ENCODE measurements at regions not wholly inside any gene's neighbourhood (a gene's known extent, or its start where the extent isn't known, plus 50 kb on each side); places are given as distances from the start of the nearest gene placed in this dataset.

DNA sequence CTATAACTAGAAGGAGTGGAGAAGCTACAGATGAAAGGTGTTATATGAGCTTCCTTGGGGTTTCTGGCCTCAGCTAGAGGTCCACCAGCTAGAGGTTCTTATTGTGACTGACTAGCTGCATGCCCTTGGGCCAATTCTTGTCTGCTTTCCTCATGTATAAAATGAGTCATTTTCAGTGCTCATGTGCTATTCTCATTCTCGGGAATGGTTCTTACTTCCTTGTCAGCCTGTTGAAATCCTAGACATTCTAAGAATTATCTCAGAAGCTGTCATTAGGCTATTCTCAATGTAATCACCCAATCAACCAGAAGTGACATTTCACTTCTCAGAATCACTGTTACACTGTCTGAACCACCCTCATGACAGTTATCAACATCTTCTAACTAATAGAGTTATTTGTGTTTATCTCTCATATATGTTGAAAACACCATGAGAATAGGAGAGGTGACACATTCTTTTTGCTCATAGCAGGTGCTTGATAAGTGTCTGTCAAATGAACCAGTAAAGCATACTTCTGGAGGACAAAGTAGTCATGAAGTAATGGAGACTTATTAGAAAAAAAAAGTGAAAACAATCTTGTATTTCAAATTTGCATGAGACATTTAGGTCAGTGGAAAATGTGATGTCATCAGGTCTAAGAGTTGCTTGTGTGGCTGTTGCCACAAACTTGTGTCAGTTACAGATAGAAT is 122.8 kb upstream of the IVNS1ABP start:
- Mint-ChIP-seq H3K27ac (ENCODE audit: unreplicated experiment) (no peak overlapping the region), H3K36me3 (ENCODE audit: low read depth) (no peaks in the 10 kb centered on the region), H3K4me3 (no peak overlapping the region), H3K9me3 (no peaks in the 10 kb centered on the region), H3K4me1 (no peaks in the 10 kb centered on the region), H3K27me3 (ENCODE audit: low read depth) (no peaks in the 10 kb centered on the region)
- no peak for DNase-seq (ENCODE audit: low read depth, low spot score)
- TF ChIP-seq, protein P1, sequence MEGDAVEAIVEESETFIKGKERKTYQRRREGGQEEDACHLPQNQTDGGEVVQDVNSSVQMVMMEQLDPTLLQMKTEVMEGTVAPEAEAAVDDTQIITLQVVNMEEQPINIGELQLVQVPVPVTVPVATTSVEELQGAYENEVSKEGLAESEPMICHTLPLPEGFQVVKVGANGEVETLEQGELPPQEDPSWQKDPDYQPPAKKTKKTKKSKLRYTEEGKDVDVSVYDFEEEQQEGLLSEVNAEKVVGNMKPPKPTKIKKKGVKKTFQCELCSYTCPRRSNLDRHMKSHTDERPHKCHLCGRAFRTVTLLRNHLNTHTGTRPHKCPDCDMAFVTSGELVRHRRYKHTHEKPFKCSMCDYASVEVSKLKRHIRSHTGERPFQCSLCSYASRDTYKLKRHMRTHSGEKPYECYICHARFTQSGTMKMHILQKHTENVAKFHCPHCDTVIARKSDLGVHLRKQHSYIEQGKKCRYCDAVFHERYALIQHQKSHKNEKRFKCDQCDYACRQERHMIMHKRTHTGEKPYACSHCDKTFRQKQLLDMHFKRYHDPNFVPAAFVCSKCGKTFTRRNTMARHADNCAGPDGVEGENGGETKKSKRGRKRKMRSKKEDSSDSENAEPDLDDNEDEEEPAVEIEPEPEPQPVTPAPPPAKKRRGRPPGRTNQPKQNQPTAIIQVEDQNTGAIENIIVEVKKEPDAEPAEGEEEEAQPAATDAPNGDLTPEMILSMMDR (conservative IDR thresholded peaks at IDR 0.05): no peak

DNA sequence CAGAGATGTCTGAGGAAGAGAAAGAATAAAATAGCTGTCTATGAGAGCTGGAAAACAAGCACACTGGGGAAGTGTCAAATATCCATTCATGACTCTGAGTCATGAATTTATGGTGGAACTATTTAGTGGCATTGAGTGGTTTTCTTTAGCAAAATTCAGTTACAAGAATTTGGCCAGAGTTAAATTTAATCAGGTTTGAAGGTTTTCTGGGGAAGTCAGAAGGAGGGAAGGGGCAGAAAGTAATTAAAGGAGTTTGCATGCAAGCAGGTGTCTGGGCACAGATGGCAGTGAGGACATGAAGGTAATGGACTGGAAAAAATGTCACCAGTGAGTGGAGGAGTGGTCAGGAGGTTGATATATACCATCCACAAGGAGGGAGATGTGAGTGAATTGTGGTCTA is 121.9 kb upstream of the IVNS1ABP start:
- H3K27ac Mint-ChIP-seq (ENCODE audit: unreplicated experiment): no peak overlapping the region
- no peaks in the 10 kb centered on the region for H3K36me3 Mint-ChIP-seq (ENCODE audit: low read depth)
- H3K27me3 Mint-ChIP-seq (ENCODE audit: low read depth): no peaks in the 10 kb centered on the region
- TF ChIP-seq, protein P1 (conservative IDR thresholded peaks at IDR 0.05): no peak
- H3K4me1 Mint-ChIP-seq: peaks cover under 1% of the 10 kb centered on the region
- H3K9me3 Mint-ChIP-seq: no peaks in the 10 kb centered on the region
- DNase-seq (ENCODE audit: low read depth, low spot score): no peak
- H3K4me3 Mint-ChIP-seq: no peak overlapping the region

DNA sequence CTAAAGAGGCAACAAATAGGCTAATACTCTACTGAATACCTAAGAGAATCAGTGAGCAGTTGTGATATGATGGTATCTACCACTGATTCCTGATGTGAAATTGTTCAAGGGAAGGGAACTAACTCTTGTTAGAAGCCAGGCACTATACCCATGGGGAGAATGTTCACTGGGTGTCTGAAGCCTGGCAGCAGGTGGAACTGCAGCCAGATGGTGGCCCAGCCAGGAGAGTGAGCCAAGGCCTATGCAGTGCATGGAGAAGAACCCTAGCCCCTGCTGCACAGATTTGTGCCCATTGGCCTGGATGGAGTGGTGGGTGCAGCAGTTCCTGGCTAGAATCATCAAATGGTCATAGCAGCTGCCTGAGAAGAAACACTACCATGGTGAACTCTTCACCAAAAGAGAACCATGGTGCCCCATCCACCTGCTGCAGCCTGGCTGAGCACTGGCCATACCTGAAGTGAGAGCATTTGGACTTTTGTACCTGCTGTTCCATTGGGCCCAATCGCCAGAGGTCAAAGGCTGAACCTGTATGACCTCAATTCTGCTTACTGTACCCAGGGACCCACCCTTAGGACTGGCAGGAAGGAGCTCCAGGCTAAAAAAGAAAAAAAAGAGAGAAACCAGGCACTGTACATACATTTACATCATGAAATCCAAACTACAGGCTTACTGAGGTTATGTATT is 118.8 kb upstream of the IVNS1ABP start:
- H3K27ac Mint-ChIP-seq (ENCODE audit: unreplicated experiment): no peak overlapping the region
- H3K4me1 Mint-ChIP-seq: peaks cover 4% of the 10 kb centered on the region
- peaks cover 4% of the 10 kb centered on the region for H3K9me3 Mint-ChIP-seq
- TF ChIP-seq, protein P1 (conservative IDR thresholded peaks at IDR 0.05): no peak
- H3K27me3 Mint-ChIP-seq (ENCODE audit: low read depth): no peaks in the 10 kb centered on the region
- no peak for DNase-seq (ENCODE audit: low read depth, low spot score)
- no peak overlapping the region for H3K4me3 Mint-ChIP-seq
- H3K36me3 Mint-ChIP-seq (ENCODE audit: low read depth): no peaks in the 10 kb centered on the region

DNA sequence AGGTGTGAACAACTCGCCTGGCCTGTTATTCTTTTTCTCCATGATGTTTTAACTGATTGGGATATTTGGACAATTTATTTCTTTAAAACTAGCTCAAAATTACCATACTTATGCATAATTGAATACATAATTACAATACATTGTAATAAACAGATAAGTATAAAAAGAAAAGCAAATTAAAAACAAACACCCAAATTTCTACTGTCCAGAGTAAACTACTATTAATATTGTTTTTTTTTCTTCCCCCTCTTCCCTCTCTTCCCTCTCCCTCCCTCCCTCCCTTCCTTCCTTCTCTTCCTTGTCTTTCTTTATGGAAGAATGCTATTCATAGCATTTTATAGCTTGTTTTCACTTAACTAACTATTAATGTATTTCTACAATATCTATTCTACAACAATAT is 117.7 kb upstream of the IVNS1ABP start:
- Mint-ChIP-seq H3K27ac (ENCODE audit: unreplicated experiment) (no peak overlapping the region), H3K36me3 (ENCODE audit: low read depth) (no peaks in the 10 kb centered on the region), H3K4me1 (peaks cover 4% of the 10 kb centered on the region), H3K9me3 (peaks cover 8% of the 10 kb centered on the region), H3K27me3 (ENCODE audit: low read depth) (no peaks in the 10 kb centered on the region), H3K4me3 (no peak overlapping the region)
- TF ChIP-seq, protein P1 (conservative IDR thresholded peaks at IDR 0.05): no peak
- no peak for DNase-seq (ENCODE audit: low read depth, low spot score)

DNA sequence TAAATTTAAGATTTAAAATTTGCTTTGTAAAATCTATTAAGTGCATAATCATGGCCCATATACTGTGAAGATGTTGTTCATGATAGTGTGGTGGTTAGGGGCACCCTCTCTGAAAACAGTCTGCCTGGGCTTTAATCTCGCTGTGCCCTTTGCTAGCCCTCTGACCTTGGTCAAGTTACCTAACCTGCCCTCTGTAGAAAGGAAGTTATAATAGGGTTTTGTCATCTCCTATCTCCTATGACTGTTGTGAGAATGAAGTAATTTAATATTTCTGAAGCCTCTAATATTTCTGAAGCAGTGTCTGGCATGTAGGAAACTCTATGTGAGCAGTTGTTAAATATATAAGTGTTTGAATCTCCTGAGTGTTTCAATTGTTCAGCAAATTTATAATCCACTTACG is 116.6 kb upstream of the IVNS1ABP start:
- Mint-ChIP-seq H3K4me3 (no peak overlapping the region), H3K4me1 (peaks cover 4% of the 10 kb centered on the region), H3K27ac (ENCODE audit: unreplicated experiment) (no peak overlapping the region), H3K36me3 (ENCODE audit: low read depth) (no peaks in the 10 kb centered on the region), H3K9me3 (peaks cover 10% of the 10 kb centered on the region), H3K27me3 (ENCODE audit: low read depth) (no peaks in the 10 kb centered on the region)
- TF ChIP-seq, protein P1 (conservative IDR thresholded peaks at IDR 0.05): no peak
- DNase-seq (ENCODE audit: low read depth, low spot score): no peak
